Psoas muscle (tissue), 7 donors: ENCODE measurements at regions not wholly inside any gene's neighbourhood (a gene's known extent, or its start where the extent isn't known, plus 50 kb on each side); places are given as distances from the start of the nearest gene placed in this dataset.

Source experiments
- ATAC-seq, 4 donors: fragments of 200-7000 bp; cut with Tn5 transposase; one replicate each; pipeline ENCODE4 v1.9.1; 2020; ENCODE audit warnings: moderate library complexity in 3 of 4, mild to moderate bottlenecking in 2 of 4
- DNase-seq, 2 donors: peaks; one replicate each; pipeline ENCODE4 v3.0.0-alpha.2; 2020
- H3K27ac ChIP-seq: fragments of 200-600 bp; one replicate; pipeline ENCODE4 v1.8.0; 2022
- H3K27me3 ChIP-seq, 3 donors: fragments of 200-600 bp in 1 of 3; one replicate each; pipeline versions ENCODE4 v1.6.1 to v1.8.0; 2013 to 2022; ENCODE audit warnings: low read length in 2 of 3, mild to moderate bottlenecking in 2 of 3, moderate library complexity in 1 of 3; ENCODE audit not compliant: insufficient read depth in 3 of 3
- H3K36me3 ChIP-seq, 2 donors: fragments of 200-600 bp in 1 of 2; one replicate each; pipeline versions ENCODE4 v1.6.1 to v1.8.0; 2013 to 2022; ENCODE audit warnings: low read depth in 1 of 2, mild to moderate bottlenecking in 1 of 2, moderate library complexity in 1 of 2; ENCODE audit not compliant: insufficient read depth in 1 of 2
- H3K4me1 ChIP-seq: fragments of 200-600 bp; one replicate; pipeline ENCODE4 v1.8.0; 2022
- H3K4me3 ChIP-seq: fragments of 200-600 bp; one replicate; pipeline ENCODE4 v1.8.0; 2022; ENCODE audit warnings: mild to moderate bottlenecking
- H3K9me3 ChIP-seq: fragments of 200-600 bp; one replicate; pipeline ENCODE4 v1.8.0; 2022
- WGBS, 3 donors: extraction: QIAGEN DNeasy Blood & Tissue Kit; methylation state at CpG; one replicate each; pipeline versions ENCODE4 v1.1.6 to v1.1.7; 2013; 5-methylcytosine and 5-hydroxymethylcytosine counted together
- intact Hi-C, 2 donors: fragments of 100-400 bp; cut with DNase I; formaldehyde crosslinking; loops; one replicate each; pipeline versions ENCODE4 v1.11.0 to v1.14.2; 2022
- TF ChIP-seq, protein P1 (sequence below): fragments of 200-600 bp; IDR thresholded peaks from one replicate; pipeline ENCODE4 v1.8.0; 2022; ENCODE audit warnings: antibody characterized with exemption
- donor health status: healthy with polysubstance abuse.
- donor health status: DM: no; HTN: no; CAD: no; lungs with moderate emphysema.
- donor health status: Bipolar disorder and iron deficiency.
- donor health status: healthy.
- donor health status: DM: yes; HTN: yes; CAD: no.
- donor health status: DM: no; HTN: no; CAD: no.
- donor health status: DM: yes; HTN: yes; CAD: no.

DNA sequence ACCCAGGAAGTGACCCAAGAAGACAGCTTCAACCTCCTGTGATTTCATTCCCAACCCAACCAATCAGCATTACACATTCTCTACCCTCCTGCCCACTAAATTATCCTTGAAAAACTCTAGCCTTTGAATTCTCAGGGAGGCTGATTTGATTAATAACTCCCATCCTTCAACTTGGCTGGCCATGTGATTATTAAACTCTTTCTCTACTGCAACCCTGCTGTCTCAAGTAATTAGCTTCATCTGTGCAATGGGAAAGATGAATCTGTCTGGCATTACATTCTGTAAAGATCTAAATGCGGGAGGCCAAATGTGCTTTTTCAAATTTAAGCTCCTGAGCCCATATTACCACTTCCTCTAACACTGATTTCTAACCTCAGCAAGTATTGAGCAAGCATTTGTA, 95.9 kb upstream of the STT3B start:
- intact Hi-C loops, result no loop called here
- TF ChIP-seq, protein P1, sequence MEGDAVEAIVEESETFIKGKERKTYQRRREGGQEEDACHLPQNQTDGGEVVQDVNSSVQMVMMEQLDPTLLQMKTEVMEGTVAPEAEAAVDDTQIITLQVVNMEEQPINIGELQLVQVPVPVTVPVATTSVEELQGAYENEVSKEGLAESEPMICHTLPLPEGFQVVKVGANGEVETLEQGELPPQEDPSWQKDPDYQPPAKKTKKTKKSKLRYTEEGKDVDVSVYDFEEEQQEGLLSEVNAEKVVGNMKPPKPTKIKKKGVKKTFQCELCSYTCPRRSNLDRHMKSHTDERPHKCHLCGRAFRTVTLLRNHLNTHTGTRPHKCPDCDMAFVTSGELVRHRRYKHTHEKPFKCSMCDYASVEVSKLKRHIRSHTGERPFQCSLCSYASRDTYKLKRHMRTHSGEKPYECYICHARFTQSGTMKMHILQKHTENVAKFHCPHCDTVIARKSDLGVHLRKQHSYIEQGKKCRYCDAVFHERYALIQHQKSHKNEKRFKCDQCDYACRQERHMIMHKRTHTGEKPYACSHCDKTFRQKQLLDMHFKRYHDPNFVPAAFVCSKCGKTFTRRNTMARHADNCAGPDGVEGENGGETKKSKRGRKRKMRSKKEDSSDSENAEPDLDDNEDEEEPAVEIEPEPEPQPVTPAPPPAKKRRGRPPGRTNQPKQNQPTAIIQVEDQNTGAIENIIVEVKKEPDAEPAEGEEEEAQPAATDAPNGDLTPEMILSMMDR, result no peak
- peaks cover 9% of the 10 kb centered on the region for H3K9me3 ChIP-seq
- H3K27ac ChIP-seq, result no peak overlapping the region
- no peaks in the 10 kb centered on the region for H3K36me3 ChIP-seq
- DNase-seq, result no peak
- no peaks in the 10 kb centered on the region for H3K4me1 ChIP-seq
- WGBS, 3 donors, result 91 to 97% (median 96%) methylated on average over 1 of the region's 1 CpG
- no peaks in the 10 kb centered on the region for H3K27me3 ChIP-seq
- no peak overlapping the region for H3K4me3 ChIP-seq
- no peak for ATAC-seq

DNA sequence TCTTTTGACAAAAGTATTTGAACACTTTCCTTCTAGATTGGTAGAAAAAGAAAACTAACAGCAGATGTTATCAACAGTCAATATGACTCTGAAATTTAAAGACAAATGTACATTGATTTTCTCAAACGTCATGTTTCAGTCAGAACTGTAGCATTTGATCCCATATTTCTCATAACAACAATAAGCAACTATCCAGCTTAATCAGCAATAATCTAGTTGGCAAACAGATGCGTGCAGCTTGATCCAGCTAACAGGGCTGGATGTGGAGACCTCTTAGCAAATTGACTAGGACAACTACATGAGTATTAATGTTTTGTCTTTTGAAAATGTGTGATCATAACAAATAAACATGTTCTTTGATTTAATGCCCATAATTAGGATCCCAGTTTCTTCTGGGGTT, 94.0 kb upstream of the STT3B start:
- Histone ChIP-seq H3K27me3 (no peaks in the 10 kb centered on the region), H3K36me3 (no peaks in the 10 kb centered on the region), H3K9me3 (peaks cover 9% of the 10 kb centered on the region), H3K27ac (no peak overlapping the region), H3K4me1 (no peaks in the 10 kb centered on the region), H3K4me3 (no peak overlapping the region)
- TF ChIP-seq, protein P1, result no peak
- 14 to 59% (median 32%) methylated on average over 2 of the region's 2 CpGs for WGBS, 3 donors
- intact Hi-C loops, result no loop called here
- DNase-seq (no peak), ATAC-seq (no peak)

DNA sequence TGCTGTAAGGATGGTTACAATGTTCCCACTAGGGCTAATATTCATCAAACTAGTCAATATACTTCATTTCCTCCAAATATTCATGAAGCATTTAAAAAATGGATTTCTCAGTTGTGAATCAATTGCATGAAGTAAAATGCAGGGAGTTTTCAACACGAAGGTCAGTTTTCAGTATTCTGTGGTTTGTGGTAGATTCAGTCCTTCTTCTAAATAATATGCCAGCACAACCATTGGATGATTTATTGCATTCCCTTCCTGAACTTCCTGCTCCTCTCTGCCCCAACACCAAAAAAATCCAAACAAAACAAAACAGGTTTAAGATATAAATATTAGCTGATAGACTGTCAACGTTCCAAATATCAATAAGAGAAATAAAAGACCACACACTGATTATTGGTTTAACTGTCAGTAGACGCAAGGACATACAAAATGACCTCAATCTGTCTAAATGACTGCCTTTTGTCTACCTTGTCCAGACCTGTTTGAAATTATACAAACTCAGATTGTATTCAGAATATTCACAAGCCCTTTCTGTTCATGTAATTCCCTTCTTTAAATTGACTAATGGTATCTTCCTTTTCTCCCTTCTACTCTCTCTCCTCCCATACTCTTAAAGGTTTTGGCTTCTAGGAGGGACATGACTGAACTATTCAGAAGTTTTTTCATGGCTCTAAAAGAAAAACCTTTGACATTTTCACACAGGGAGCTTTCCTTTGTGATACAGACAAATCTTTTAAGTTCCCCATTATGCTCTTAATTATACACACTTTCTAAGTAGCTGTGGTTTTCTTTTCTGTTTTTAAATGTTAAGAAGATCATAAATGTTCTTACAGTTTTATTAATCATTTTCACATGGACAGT, 92.6 kb upstream of the STT3B start:
- Histone ChIP-seq H3K4me1 (no peaks in the 10 kb centered on the region), H3K36me3 (no peaks in the 10 kb centered on the region), H3K27me3 (no peaks in the 10 kb centered on the region), H3K9me3 (peaks cover 9% of the 10 kb centered on the region), H3K4me3 (no peak overlapping the region), H3K27ac (no peak overlapping the region)
- DNase-seq, result no peak
- TF ChIP-seq, protein P1, result no peak
- intact Hi-C loops, result no loop called here
- 59 to 64% (median 62%) methylated on average over 3 of the region's 3 CpGs for WGBS, 3 donors
- ATAC-seq, result no peak

DNA sequence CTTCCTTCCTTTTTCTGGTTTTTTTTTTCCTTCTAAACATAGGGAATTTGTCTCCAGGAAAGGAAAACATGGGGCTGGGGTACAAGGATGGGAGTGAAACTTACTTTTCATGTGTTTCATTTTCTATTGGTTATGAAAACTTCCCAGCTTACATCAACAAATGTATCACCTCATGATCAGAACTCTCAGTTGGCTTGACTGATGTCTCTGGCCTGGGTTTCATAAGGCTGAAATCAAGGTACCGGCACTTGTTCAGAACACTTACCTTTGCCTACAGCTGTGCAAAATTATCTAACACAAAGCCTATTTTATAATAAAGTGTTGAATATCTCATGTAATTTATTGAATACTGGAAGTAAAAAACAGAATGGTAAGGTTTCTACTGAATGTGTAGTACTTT, 91.8 kb upstream of the STT3B start:
- H3K27me3 ChIP-seq, result no peaks in the 10 kb centered on the region
- H3K4me1 ChIP-seq, result no peaks in the 10 kb centered on the region
- ATAC-seq (no peak), DNase-seq (no peak)
- peaks cover 9% of the 10 kb centered on the region for H3K9me3 ChIP-seq
- no peak overlapping the region for H3K27ac ChIP-seq
- H3K4me3 ChIP-seq, result no peak overlapping the region
- 67 to 100% (median 75%) methylated on average over 1 of the region's 1 CpG for WGBS, 3 donors
- intact Hi-C loops, result no loop called here
- TF ChIP-seq, protein P1, result no peak
- H3K36me3 ChIP-seq, result no peaks in the 10 kb centered on the region

DNA sequence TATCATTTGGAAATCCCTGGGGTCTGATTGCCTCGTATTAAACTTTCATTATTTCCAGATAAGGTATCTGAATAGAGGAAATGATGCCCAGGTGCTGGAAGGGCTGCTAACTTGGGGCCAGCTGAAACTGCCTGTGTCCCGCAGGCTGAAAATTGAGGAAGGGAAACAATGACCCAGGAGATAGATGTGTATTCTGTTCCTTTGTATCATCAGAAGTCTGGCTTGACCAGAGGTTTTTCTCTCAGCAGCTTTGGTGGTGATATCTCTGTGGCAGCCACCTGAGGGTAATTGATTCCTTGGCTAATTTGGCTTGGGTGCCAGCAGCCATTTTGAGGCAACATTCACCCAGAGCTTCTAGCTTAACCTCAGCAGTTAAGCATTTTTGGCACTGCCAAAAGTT, 90.0 kb upstream of the STT3B start:
- TF ChIP-seq, protein P1, result no peak
- Histone ChIP-seq H3K27me3 (no peaks in the 10 kb centered on the region), H3K4me1 (no peaks in the 10 kb centered on the region), H3K36me3 (no peaks in the 10 kb centered on the region), H3K4me3 (no peak overlapping the region), H3K27ac (no peak overlapping the region), H3K9me3 (no peaks in the 10 kb centered on the region)
- intact Hi-C loops, result no loop called here
- ATAC-seq (no peak), DNase-seq (no peak)
- 57 to 77% (median 65%) methylated on average over 2 of the region's 2 CpGs for WGBS, 3 donors
